ENCODE measurements at regions not wholly inside any gene's neighbourhood (a gene's known extent, or its start where the extent isn't known, plus 50 kb on each side); places are given as distances from the start of the nearest gene placed in this dataset.

DNA sequence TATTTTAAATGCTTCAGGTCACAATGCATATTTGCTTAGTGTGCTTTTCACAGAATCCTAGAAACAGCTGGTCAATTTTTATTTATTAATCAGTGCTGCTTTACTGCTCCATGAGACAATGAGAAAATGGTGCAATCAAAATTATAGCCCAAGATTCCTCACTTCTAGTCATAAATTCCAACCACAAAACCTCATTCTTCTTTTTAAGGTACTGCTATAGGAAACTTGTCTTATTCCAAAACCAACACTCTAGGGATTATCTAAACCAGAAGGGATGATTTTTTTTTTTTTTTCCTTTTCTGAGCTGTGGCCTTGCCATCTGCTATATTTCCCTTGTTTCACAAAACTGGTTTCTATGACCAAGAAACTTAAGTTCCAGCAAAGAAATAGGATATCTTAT lies 64.0 kb upstream of the SEMA3A start:
- TF ChIP-seq, protein P1, sequence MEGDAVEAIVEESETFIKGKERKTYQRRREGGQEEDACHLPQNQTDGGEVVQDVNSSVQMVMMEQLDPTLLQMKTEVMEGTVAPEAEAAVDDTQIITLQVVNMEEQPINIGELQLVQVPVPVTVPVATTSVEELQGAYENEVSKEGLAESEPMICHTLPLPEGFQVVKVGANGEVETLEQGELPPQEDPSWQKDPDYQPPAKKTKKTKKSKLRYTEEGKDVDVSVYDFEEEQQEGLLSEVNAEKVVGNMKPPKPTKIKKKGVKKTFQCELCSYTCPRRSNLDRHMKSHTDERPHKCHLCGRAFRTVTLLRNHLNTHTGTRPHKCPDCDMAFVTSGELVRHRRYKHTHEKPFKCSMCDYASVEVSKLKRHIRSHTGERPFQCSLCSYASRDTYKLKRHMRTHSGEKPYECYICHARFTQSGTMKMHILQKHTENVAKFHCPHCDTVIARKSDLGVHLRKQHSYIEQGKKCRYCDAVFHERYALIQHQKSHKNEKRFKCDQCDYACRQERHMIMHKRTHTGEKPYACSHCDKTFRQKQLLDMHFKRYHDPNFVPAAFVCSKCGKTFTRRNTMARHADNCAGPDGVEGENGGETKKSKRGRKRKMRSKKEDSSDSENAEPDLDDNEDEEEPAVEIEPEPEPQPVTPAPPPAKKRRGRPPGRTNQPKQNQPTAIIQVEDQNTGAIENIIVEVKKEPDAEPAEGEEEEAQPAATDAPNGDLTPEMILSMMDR (conservative IDR thresholded peaks at IDR 0.05): no peak
- Mint-ChIP-seq H3K4me1 (peaks cover 32% of the 10 kb centered on the region), H3K9me3 (no peaks in the 10 kb centered on the region), H3K36me3 (ENCODE audit: low read depth) (no peaks in the 10 kb centered on the region), H3K27me3 (ENCODE audit: low read depth) (no peaks in the 10 kb centered on the region), H3K27ac (ENCODE audit: unreplicated experiment) (no peak overlapping the region), H3K4me3 (no peak overlapping the region)
- no peak for DNase-seq (ENCODE audit: low read depth, low spot score)

DNA sequence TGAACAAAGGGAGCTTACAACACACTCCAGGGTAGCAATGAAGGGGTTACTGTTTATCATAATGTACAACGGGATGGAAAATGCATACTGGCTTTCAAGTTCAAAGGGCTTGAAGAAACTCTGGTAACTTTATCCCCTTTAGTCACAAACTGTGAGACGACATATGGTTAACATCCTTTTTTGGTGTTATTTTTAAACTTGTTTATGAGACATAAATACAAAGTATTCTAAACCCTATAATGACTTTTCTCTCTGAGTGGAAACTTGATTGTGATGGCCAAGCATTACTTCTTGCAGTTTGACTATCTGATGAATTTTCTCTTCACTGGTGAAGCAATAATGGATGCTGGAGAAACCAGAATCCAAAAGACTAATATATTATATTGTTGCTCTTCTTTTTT lies 62.0 kb upstream of the SEMA3A start:
- TF ChIP-seq, protein P1 (conservative IDR thresholded peaks at IDR 0.05): no peak
- H3K27ac Mint-ChIP-seq (ENCODE audit: unreplicated experiment): no peak overlapping the region
- no peak for DNase-seq (ENCODE audit: low read depth, low spot score)

DNA sequence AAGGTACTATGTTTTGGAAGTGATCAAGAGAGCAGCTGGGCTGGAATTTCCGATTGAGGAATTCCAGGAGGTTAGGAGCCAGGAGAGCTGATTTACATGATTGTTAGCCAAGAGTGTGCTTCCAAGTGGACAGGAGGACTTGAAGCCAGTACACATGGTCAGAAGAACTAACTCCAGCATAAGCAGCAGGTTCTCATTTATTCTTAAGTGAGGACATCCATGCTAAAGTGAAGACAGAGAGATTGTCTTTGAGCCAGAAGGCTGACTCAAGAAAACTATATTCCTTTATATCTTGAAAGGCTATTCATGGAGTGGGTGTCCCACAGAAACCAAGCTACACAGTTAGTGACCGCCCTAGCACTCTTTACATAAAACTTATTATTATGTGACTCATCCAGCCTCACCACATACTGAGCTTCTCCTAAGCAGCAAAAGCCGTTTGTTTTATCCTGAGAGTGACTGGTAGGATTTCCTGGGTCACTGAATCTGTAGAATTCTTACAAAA lies 56.7 kb upstream of the SEMA3A start:
- H3K4me3 Mint-ChIP-seq: no peak overlapping the region

More for the DNA sequence above, 62.0 kb upstream of the SEMA3A start:
- Mint-ChIP-seq H3K36me3 (ENCODE audit: low read depth) (no peaks in the 10 kb centered on the region), H3K4me1 (peaks cover 39% of the 10 kb centered on the region), H3K4me3 (no peak overlapping the region), H3K27me3 (ENCODE audit: low read depth) (no peaks in the 10 kb centered on the region), H3K9me3 (no peaks in the 10 kb centered on the region)

DNA sequence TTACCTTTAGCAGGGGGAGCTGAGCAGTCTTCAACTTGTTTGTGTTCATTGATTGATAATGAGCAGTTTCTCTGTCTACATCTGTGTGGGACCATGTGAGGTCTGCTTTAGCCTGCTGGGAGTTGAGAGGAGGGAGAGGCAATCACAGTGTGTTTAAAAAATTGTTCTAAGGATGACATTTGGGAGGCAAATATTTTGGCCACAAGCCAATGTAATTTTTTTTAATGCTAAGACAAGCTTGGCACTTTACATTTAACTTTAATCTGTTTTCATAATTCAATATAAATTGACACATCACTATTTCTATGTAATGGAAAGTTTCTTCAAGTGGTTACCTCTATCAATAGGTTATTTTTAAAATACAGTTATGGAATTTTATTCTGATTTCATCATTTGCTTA lies 55.9 kb upstream of the SEMA3A start:
- peaks cover 31% of the 10 kb centered on the region for H3K4me1 Mint-ChIP-seq

More for the DNA sequence above, 56.7 kb upstream of the SEMA3A start:
- no peaks in the 10 kb centered on the region for H3K27me3 Mint-ChIP-seq (ENCODE audit: low read depth)
- H3K27ac Mint-ChIP-seq (ENCODE audit: unreplicated experiment): no peak overlapping the region
- no peak for DNase-seq (ENCODE audit: low read depth, low spot score)
- TF ChIP-seq, protein P1 (conservative IDR thresholded peaks at IDR 0.05): no peak
- H3K4me1 Mint-ChIP-seq: peaks cover 34% of the 10 kb centered on the region
- H3K9me3 Mint-ChIP-seq: peaks cover 3% of the 10 kb centered on the region
- no peaks in the 10 kb centered on the region for H3K36me3 Mint-ChIP-seq (ENCODE audit: low read depth)

DNA sequence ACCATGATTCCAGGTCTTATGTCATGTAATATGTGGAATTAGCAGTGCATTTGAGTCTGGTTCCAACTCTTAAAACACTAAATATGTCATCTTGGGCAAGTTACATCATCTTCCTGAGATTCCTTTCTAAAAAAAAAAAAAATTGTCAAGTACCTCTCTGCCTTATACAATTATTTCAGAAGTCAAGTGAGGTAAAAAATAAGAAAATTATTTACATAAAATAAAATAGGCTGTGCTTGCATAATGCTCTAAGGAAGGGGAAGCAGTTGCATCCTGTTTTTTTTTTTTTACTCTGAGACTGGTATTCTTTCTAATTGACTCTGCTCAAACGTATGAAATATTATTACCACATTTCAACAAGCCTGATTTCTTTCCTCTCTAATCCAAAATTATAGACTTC lies 55.1 kb upstream of the SEMA3A start:
- Mint-ChIP-seq H3K36me3 (ENCODE audit: low read depth) (peaks cover 9% of the 10 kb centered on the region), H3K9me3 (peaks cover 9% of the 10 kb centered on the region), H3K4me3 (no peak overlapping the region), H3K4me1 (peaks cover 26% of the 10 kb centered on the region), H3K27ac (ENCODE audit: unreplicated experiment) (no peak overlapping the region), H3K27me3 (ENCODE audit: low read depth) (no peaks in the 10 kb centered on the region)
- DNase-seq (ENCODE audit: low read depth, low spot score): no peak
- TF ChIP-seq, protein P1 (conservative IDR thresholded peaks at IDR 0.05): no peak

More for the DNA sequence above, 55.9 kb upstream of the SEMA3A start:
- Mint-ChIP-seq H3K4me3 (no peak overlapping the region), H3K9me3 (peaks cover 3% of the 10 kb centered on the region), H3K27ac (ENCODE audit: unreplicated experiment) (no peak overlapping the region), H3K36me3 (ENCODE audit: low read depth) (peaks cover 1% of the 10 kb centered on the region), H3K27me3 (ENCODE audit: low read depth) (no peaks in the 10 kb centered on the region)
- no peak for DNase-seq (ENCODE audit: low read depth, low spot score)
- TF ChIP-seq, protein P1 (conservative IDR thresholded peaks at IDR 0.05): no peak
